ENCODE measurements at regions not wholly inside any gene's neighbourhood (a gene's known extent, or its start where the extent isn't known, plus 50 kb on each side); places are given as distances from the start of the nearest gene placed in this dataset.

- TF ChIP-seq POLR2A (IDR thresholded peaks at IDR 0.05) = no peak
- TF ChIP-seq CTCF (IDR thresholded peaks at IDR 0.05) = no peak
- TF ChIP-seq EP300 (IDR thresholded peaks at IDR 0.05) = no peak
- no peak for TF ChIP-seq POLR2AphosphoS5 (IDR thresholded peaks at IDR 0.05)
Measured at GRCh38 chr12:45494279-45494678, 235.2 kb upstream of the ARID2 start.

Data from sigmoid colon (tissue), 4 donors.